ENCODE measurements at regions not wholly inside any gene's neighbourhood (a gene's known extent, or its start where the extent isn't known, plus 50 kb on each side); places are given as distances from the start of the nearest gene placed in this dataset.

DNA sequence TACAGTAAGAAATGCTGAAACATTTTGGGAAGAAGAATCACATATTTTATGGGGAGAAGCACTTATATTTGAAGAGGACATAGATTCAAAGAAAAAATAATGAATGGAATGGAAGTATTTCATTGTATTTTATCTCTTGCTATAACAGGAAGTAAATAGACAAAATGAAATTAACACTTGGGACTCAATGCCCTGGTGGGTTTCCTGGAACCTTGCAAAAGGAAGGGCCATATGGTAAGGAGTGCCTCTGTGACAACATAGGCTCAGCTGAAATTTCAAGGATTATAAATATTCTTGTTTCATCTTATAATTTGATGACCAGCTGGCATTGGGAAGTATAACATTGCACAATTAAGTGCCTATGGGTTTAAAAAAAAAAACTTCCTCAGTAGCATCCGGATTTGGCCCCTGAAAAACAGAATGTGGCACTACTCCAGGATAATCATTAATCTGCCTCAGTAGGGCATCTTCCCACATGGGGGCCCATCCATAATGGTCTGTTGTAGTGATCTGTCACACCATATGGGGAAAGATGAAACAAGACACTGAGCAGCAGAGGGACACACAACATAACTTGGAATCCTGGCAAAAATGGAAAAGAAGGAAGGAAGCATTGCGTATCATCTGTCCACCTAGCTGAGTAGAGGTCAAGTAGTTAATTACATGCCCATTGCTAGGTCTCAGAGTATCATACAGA is 321.6 kb downstream of the NDFIP2 start:
- no peak for DNase-seq

DNA sequence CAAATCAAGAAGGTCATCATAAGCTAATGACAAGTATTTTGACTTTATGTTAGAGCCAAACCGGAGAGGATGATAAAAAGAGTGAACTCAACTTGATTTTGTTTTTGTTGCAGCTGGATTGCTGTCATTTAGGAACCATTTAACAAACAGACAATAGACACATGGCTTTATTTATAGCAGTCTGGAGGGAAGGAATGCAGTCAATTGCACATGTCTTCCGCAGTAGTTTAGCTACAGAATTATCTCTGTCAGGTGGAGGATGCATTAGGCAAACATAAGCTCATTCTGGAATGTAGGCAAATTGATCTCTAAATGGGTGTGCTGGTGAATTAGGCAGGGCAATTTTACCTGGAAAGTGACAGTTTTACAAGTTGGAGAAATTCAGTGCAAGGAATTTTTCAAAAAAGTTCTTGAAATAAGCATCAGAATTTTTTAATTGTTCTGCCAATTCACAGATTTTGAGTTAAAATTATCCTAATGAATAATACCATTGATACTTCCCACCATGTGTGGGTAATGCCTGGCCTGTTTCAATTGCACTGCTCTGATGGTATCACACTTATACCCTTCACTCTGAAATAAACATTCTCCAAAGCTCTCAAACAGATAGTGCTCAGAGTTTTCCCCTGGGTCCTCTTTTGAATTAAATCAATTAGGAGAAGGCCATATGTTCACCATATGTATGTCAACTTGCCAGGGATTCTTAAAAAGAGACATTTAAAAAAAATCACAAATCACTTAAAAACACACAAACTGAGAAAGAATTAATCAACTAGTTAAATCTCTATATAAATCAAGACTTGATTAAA is 318.3 kb downstream of the NDFIP2 start:
- no peak for DNase-seq

DNA sequence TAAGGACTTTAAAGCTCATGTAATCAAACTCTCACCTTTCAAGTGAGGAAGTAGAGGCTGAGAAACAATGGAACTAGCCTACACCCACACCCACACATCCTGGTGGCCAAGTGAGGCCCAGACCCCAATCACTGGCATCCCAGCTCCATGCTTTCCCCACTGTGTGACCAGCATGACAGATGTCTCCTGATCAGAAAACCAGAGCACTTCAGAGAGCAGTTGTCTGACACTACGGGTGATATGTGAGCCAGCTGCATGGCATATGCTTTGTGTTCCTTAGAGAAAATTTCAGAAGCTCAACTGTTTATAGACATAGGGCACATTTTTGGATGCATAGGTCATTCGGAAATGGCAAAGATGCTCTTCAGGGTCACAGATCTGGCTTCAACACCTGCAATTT is 315.2 kb downstream of the NDFIP2 start:
- DNase-seq, result no peak

DNA sequence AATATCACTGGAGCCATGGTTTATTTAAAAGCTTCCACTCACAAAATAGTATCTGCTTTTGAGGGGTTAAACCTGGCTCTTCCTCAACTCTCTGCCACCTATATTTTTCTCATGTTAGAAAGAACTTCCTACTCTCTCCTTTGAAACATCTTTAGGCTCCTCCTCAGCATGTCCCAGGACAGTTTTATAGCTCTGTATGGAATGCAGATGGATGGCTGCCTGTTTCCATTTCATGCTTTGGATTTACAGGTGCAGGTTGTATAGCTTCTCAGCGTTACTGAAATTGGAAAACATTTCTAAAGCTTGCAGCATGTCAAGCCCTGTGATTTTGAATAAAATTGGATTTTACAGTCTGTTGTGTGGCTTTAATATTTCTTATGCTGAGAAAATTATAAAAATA is 314.0 kb downstream of the NDFIP2 start:
- no peak for DNase-seq

DNA sequence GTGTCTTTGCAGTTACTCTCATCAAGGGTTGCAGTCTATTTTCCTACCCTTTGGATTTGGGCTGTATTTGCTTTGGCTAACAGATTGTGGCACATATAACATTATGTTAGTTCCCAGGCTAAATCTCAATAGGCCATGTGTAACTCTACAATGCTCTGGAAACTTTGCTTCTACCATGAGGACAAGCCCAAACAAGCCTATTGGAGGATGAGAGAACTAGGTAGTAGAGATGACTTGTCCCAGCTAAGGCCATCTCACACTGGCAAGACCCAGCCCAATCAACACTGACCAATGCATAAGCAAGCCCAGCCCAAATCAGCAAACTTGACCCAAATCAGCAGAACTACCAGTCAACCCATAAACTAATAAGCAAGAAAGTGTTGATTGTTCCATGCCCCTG is 311.8 kb downstream of the NDFIP2 start:
- no peak for DNase-seq

DNA sequence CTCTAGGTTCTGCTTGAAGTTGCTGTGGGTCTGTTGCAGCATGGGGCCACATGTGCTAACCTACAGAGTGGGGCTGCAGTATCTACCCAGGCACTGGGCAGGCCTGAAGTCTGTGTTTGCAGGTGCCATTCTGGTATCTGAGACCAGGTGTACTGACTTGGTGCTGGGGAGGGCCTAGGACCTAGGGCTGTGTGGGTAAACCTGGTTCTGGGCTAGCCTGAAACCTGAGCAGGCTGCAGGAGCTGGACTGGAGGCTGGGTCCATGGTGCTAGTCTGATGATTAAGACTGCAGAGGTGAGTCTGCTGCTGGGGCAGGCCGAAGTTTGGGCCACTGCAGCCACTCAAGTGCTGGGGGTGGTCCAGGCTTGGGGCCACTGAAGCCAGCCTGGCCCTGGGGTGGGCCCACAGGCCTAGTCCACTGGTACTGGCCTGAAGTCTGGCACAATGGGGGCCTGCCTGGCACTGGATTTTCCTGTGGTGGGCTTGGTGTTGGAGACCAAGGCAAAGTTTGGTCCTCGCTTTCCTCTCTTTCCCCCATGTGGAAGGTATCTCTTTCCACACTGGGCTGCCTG is 310.6 kb downstream of the NDFIP2 start:
- DNase-seq, result no peak

DNA sequence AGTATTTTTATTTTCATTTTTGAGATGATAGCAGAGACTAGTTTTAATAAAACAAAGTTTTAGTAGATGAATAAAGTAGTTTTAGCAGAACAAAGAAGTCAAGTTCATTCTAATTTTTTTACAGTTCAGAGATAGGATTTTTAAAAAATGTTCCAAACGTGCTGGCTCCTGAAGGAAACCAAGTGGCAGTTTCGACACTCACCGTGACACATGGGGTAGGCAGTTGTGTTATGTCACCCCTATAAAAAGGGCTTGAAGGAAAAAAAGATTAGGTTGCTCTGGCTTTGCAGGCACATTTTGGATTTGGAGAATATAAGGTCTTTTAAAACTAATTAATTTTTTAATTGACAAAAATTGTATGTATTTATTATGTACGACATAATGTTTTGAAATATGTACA is 305.2 kb downstream of the NDFIP2 start:
- DNase-seq, result no peak

DNA sequence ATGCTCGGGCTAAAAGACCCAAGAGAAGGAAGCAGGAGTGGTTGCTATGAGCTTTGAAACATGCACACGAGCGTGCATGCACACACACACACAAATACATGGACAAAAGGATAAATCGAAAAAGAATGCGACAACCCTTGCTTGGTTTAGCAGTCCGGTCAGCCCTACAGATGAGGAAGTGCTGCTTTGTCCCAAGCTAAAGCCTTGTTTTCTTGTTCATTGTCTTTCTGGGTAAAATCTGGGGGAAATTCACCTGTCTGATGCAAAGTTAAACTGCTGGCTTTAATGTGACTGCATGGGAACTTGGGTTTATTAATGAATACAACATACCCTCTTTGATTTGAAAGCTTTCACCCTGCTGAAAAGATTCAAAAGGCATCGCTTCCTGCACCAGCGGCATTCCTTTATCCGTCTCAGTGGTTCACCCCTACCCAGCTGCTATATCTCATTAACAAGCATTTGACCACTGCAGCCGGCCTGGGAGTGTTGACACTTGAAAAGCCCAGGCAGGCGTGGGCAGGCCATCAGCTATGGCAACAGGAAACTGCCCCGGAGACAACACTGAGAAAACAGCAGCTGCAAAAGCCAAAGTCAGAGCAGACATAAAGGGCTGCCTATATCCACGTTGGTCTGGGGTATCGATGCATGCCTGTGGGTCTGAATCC is 301.7 kb downstream of the NDFIP2 start:
- no peak for DNase-seq

DNA sequence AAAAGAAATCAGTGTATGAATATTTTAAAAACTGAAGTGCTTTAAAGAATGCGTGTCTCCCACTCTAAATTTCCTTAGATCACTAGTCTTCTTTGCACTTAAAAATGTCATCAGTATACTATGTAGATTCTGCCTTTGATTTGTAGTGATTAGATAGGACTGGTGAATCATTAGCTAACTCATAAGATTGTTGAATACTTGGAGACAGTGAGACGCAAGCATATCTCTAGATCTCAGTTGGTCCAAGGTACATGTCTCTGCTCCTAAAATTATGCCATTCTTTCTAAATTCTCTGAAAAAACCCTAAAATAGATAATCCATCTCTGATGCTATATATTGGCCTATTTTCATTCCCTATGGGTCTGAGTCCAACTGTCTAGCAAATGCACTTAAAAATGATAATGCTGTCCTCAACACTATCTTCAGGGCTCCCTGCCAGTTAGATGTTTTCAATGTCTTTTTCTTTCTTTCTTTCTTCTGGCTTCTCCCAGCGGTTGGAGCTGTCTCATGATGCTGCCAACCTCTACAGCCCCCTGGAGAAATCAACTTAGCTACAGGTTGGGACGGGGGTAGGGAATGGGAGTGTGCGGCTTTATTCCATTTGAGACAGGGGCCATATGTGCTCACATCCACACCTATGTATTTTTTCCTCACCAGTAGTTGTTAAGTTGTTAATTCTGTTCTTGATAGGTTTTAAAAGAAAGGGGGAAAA is 301.0 kb downstream of the NDFIP2 start:
- DNase-seq, result no peak

DNA sequence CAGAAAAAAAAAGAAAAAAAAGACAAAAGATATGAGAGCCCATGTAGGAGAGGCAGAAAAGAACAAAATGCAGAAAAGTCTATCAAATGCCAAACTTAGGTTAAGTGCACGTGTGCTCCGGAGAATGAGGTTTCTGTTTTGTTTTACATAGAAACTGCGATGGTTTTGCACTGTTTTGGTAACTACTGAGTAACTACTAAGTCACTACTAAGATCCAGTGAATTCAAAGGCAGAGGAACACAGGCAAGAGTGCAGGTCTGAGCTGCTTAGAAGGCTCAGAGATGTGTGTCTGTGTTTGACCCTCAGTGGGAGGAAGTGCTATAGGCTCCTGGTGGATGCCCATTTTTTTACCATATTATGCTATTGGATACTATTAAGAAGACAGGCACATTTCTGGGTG is 299.3 kb downstream of the NDFIP2 start:
- no peak for DNase-seq

DNA sequence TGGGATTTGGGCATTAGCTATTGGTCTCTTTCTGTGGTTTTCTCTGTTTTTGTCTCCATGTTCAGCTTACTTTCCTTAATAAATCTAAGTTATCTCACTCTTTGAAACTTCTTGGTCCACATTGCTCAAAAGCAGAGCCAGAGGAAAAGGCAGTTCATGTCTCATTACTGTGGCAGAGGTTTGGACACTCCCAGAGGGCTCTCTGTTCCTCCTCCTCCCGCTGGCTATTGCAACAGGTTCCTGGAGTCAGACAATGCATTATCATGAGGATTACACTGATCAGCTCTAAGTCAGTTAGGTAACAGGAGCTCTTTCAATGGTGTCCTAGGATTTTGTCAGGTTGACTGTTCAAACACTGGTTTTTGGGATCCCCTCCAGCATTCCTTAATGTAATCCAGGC is 298.8 kb downstream of the NDFIP2 start:
- DNase-seq, result no peak

DNA sequence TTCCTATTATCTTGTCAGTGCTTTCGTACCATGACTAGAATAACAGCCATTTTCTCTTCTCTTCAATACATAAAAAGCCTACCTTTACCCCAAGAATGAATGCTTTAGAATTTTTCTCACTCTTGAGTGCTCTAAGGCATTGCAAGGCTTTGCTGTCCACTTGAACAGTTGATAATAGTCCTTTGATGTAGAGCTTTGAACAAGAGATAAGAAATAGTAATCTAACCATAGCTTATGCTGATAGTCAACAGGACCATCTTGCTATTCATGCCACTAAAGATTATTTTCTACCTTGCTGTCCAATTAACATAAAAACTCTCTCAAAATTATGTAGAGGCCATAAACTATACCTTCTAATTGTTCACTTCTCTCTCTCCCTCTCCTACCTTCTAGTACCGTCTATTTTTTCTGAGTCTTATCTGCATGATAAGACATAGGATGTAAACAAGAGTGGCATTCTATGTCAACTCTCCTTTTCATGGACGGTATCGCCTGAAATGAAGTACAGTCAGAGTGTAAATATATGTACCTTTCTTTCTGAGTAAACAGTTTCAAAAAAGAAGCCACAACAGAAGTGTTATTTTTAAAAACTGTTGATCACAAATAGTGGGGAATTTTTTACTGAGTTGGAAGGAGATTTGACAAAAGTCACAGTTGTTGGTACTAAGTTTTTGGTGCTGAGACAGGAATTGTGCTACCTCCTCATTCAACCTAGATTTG is 297.9 kb downstream of the NDFIP2 start:
- no peak for DNase-seq

DNA sequence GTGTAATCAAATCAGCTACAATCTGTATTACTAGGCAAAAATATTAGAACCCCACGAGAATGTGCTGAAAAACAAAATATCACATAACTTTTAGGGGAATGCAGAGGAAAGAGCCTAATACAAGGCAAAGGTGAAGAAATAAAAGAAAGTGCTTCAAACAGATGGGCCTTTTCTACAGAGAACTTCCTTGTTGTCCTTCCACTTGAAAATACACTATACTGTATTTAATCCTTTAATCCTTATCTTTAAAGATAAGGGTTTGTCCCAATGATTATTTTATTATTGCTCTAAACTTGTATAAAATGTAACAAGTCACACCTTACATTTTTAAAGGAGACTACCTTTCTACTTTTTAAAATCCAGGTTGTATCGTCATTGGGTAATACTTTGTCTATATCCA is 296.5 kb downstream of the NDFIP2 start:
- no peak for DNase-seq

DNA sequence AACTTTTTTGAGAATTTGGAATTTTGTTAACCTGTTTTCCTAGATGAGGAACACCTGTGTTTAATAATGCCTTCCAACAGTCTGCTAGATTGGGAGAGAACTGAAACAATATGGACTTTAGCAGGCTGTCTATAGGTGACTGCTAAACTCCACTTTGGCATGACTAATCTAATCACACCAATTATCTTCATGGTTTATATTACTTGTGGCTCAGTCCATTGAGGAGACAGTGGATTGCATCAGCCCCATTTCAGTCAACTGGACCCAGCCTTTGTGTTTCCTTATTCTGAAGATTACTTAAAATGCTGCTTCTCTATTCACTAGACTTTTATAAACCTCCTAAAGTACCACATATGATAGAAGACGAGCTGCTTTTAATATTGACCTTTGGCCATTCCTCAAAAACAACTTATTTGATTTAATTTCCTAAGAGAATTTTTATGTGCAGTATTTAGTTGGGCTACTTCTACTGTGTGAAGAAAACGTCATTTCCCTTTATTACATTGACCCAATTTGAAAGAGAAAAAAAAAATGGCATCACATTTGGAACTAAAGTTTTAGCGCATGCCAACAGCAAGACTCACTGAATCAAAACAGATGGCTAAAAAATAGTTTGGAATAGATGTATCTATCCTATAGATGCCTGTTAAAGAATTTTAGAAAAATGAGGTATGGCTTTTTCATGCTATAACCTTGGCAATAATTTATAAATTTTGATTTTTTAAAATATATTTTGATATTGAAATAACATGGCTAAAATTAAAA is 295.8 kb downstream of the NDFIP2 start:
- DNase-seq, result no peak

DNA sequence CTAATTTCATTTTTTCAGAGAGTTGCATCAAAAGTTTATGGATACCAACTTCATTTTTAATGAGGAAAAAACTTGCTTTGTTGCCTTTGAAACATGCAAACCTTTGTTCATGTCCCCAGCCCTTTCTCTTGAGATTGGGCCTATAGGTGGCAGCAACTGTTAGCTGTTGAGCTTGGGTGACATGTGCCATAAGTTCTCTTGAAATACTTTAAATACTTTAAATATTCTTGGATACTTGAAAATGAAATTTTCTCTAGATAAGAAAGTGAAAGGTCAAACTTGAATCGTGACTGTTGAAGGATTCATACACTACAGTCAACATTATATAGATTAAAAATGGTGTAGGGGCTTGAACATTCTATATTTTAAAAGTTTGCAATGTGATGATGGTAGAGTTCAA is 294.9 kb downstream of the NDFIP2 start:
- DNase-seq, result no peak

DNA sequence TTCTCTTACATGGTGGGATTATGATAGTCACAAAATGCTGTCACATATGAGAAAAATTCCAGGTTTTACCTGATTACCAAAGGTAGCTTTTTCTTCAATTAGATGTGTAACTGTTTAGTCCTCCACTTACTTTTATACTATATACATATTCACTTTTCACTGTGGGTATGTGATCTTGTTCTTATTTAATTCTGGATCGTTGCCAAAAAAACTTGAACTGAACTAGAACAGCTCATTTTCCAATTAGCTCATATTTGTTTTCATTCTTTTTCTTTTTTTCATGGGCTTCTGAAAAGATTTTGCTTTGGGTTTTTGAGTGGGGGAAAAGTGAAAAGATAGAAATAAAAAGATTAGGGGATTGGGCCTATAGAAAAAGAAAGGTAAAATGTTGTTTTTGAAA is 291.9 kb downstream of the NDFIP2 start:
- DNase-seq, result no peak

DNA sequence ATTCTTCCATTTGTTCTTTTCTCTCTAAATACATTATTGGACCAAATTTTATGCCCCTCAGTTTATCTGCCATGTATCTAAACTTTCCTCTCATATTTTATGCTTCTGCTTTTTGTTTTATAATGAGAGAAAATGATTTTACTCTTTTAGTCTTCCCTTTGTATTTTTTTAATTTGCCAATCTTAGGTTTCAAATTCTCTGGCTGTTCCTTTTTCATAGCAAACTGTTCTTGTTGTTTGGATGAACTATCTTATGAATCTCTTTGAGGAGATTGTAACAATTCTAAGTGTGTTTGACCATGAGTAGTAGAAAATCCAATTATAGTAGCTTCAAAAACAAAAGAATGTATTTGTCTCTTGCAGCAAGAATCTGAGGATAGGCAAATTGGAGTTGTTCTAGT is 290.5 kb downstream of the NDFIP2 start:
- no peak for DNase-seq

DNA sequence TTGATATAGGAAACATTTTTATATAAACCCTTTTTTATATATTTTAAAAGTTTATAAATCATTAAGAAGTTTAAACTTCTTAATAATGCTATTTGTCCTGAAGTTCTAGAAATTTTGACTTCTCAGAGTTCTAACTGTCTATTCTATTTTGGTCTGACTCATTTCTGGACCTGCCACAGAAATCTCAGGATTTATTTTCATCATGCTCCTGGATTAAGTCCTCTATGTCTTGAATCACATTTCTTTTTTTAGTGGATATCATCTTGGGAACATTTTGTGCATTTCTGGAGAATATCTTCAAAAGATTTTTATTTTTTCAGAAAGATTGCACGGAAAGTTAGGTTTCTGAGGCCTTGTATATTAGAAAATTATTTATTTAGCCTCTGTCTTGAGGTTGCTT is 289.1 kb downstream of the NDFIP2 start:
- no peak for DNase-seq

DNA sequence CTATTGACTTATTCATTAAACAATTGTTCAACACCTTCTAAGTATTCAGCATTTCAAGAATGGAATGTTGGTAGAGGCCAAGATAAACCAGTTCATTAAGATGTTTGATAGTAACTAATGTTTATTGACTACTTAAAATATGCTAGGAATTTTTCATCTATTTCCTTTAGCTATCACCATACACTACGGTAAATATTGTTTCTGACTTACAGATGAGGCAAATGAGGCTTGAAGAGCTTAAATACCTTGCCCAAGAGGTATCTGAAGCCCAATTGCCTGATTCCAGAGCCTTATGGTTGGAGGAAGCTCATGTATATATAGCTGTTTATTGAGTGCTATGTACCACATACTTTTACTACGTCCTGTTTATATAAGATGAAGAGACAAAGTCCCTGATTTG is 286.2 kb downstream of the NDFIP2 start:
- DNase-seq, result no peak

DNA sequence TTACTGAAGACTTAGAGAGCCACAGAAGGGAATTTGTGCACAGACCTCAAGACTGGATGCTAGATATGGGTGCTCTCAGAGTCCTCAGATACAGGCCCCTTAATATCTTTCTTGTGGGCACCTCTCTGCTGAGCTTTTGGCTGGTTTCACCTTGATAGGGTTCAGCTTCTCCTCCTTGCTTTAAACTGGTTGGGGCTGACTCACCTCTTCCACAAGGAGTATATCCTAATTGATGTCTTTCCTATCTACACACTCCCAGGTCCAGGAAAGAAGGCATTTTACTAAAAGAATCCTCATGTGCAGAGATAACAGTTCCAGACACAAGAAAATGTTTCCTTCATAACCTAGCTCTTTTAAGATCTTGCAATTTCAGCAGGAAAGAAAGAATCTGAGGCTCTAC is 284.4 kb downstream of the NDFIP2 start:
- no peak for DNase-seq

DNA sequence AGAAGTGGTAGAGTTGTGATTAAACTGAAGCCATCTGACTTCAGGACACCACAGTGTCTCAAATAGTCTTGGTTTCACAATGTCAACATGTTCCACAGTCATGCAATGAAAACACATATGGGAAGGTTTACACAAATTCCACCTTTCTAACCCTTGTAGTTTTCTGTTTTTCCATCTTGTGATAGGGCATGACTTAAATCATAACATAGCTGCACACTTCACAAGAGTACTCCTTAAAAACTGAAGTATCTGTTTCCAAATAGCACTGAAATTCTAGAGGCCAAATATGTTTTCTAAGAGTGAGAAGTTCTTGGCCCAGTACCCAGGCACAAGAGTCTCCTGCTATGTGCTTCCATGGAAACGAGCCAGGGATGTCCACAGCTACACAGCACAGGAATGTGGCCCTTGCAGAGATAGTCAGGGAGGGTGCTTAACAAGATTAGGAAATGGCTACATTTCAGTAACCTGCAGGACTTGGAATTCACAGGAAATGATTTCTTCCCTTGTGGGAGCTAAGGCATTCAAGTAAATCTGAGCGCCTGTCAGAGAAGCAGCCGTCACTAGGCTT is 269.1 kb downstream of the NDFIP2 start:
- DNase-seq, result no peak

Measured in stimulated activated naive CD4-positive, alpha-beta T cell (primary cell).